Gastrocnemius medialis (tissue), 4 donors: ENCODE measurements at regions not wholly inside any gene's neighbourhood (a gene's known extent, or its start where the extent isn't known, plus 50 kb on each side); places are given as distances from the start of the nearest gene placed in this dataset.

ENCODE experiments used
- CTCF ChIP-seq, 5 experiments: fragments of 450-650 bp in 3 of 5; fragments of 200-600 bp in 2 of 5; sonication (generic) in 2 of 5; IDR thresholded peaks in 4 of 5; conservative IDR thresholded peaks in 1 of 5; 1 replicate in 4 of 5; 2 replicates in 1 of 5; pipeline ENCODE4 v1.5.1; 2016 to 2019; ENCODE audit warnings: antibody characterized with exemption in 5 of 5, mild to moderate bottlenecking in 3 of 5, moderate library complexity in 3 of 5
- POLR2A ChIP-seq, 2 donors: fragments of 450-650 bp; IDR thresholded peaks; one replicate each; pipeline ENCODE4 v1.6.1; 2017; ENCODE audit warnings: antibody characterized with exemption in 2 of 2, mild to moderate bottlenecking in 2 of 2, moderate library complexity in 2 of 2

GRCh38 chr17:34758718-34759117, 179.3 kb downstream of the TMEM132E start:
- no peak for TF ChIP-seq POLR2A (IDR thresholded peaks at IDR 0.05)
- TF ChIP-seq CTCF (IDR thresholded peaks at IDR 0.05 in 4 of 5, conservative IDR thresholded peaks at IDR 0.05 in 1 of 5): no peak
